HG03280 (cell line): ENCODE measurements at regions not wholly inside any gene's neighbourhood (a gene's known extent, or its start where the extent isn't known, plus 50 kb on each side); places are given as distances from the start of the nearest gene placed in this dataset.
A peak's percentile ranks its signal among the peaks of the same experiment; 100 is the strongest.
"Not testable (repeated sequence)": the region's sequence is repeated elsewhere in the genome, so short reads cannot be mapped to it uniquely, and the experiment has no call there.

ENCODE experiments used
- ATAC-seq: cut with Tn5 transposase; IDR thresholded peaks from one replicate; pipeline ENCODE4 v1.9.1; 2021; ENCODE audit warnings: mild to moderate bottlenecking, moderate library complexity; ENCODE audit not compliant: unreplicated experiment

- not testable (repeated sequence) for ATAC-seq
Measured at GRCh38 chr2:87196720-87197388, 175.2 kb upstream of the PLGLB1 start.

- ATAC-seq = not testable (repeated sequence)
Measured at GRCh38 chr2:87198422-87198821, 176.8 kb upstream of the PLGLB1 start.

- ATAC-seq = not testable (repeated sequence)
Measured at GRCh38 chr2:87199228-87199627, 177.6 kb upstream of the PLGLB1 start.

DNA sequence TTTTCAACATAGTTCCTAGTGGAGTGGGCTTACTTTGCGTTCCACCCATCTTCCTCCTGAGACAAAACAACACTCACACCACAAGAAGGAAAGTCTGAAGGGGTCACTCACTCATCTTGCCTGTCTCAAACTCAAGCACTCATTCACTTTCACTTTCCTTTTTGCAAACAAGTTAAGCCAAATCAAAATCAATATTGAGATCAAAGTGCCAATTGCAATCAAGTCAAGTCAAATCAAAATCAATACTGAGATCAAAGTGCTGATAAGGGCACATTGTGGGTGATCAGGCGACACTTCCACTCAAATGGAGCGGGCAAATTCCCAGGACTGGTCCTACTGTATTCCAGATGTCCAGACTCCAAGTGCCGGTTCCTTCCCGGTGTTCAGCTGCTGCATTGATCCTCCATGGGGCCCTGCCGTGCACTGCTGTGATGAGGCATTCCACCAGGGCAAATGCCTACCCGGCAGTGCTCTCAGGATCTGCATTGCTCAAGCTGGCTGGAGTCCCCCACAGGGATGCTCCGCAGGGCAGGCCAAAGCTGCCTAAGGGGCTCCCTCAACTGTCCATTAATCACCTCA is 183.0 kb upstream of the PLGLB1 start:
- not testable (repeated sequence) for ATAC-seq

- ATAC-seq = not testable (repeated sequence)
Measured at GRCh38 chr2:87212938-87213337, 191.3 kb upstream of the PLGLB1 start.

- not testable (repeated sequence) for ATAC-seq
Measured at GRCh38 chr2:87217005-87217404, 195.4 kb upstream of the PLGLB1 start.

GRCh38 chr2:87217741-87218410 is 196.2 kb upstream of the PLGLB1 start:
- not testable (repeated sequence) for ATAC-seq

- not testable (repeated sequence) for ATAC-seq
Measured at GRCh38 chr2:87220651-87221050, 199.0 kb upstream of the PLGLB1 start.

GRCh38 chr2:87222131-87222530 is 200.5 kb upstream of the PLGLB1 start:
- not testable (repeated sequence) for ATAC-seq

- not testable (repeated sequence) for ATAC-seq
Measured at GRCh38 chr2:87223873-87224272, 202.2 kb upstream of the PLGLB1 start.

- ATAC-seq = peak; percentile 52
Measured at GRCh38 chr2:87229091-87229689, 207.5 kb upstream of the PLGLB1 start.

GRCh38 chr2:87229964-87230363 is 208.3 kb upstream of the PLGLB1 start:
- ATAC-seq = not testable (repeated sequence)

DNA sequence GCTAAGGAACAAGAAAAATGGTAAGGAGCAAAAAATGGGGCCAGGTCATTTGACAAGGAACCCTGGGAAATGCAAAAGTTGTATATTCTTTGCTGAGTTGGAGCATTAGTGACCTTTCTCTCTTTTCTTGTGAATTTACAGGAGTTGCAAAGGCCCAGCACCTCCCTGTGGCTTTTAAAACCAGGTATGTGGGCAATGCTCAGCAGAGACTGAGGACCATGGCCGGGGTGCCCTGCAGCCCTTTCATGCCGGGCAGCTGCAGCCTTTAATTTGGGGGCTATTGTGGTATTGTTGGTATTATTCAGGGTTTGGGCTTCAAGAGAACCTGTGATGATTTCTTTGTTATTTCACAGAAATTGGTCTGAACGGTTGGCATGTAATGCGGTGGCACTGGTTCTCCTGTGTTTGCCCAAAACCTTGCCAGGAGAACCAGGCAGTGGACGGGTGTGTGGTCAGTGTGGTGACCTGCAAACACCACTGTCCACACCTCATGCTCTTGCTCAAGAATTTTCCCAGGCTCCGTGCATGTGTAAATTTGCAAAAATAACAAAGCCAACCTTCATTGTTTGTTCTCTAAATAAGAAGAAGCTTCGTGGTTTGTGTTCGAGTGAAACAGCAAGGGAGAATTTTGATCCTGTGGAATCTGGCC is 213.8 kb upstream of the PLGLB1 start:
- ATAC-seq = not testable (repeated sequence)

DNA sequence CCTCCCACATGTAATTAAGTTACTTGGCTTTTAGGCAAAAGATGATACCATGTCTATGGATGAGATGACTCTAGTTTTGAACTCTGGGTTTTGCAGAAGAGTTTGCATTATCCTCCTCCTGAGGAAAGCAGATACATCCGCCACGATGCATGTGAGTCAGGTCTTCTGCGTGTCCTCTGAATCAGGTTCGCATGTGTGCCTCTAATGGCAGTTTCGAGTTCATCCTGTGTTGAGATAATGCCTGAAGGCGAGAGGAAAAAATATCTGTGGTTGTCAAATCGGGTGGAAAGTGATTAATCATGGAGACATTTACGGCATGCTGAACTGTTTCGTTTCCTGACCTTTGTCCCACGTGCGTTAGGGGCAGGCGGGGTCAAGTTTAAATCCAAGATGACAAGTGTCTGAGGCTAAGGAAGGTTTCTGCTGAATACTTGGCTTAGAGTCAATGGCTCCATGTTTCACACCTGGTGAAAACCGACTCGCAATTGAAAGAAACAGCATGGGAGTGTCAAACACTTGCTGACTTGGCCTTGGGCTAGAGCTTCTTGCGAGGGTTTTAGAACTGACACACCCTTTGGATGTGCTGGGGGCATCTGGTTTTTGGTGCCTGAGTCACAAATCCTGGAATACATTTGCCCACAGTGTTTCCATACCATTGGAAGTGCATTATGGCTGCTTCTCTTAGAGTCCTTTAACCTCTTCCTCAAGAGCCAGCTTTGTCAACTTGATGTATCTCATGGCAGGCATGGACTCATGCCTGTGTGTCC is 216.1 kb upstream of the PLGLB1 start:
- not testable (repeated sequence) for ATAC-seq

DNA sequence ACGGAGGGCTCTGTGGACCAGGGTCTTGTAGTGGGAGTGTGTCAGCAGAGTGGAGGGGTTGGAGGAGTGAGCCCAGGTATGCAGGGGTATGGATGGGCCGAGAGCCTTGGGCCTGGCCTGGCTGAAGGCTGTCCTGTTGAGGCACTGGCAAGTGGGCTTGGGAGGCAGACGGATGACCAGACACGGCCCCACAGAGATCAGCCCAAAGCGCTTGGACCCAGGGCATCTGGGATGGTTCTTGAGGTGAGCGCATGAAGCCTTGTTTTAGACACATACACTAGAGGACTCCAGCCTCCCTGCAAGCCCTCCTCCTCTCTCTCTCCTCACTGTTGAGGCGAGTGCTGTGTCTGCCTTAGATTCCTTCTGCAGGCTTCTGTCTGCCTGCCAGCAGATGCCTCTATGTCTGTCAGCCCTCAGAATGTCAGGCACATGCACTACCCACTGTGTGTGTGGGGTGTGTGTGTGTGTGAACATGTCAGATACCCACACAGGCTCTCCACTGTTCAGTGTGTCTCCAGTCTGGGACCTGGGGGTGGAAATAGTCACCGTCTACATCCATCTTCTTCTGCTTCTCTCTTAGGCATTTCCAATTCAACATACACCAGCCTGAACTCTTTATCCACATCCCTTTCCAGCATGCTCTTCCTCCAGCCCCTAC is 218.0 kb upstream of the PLGLB1 start:
- ATAC-seq = not testable (repeated sequence)

DNA sequence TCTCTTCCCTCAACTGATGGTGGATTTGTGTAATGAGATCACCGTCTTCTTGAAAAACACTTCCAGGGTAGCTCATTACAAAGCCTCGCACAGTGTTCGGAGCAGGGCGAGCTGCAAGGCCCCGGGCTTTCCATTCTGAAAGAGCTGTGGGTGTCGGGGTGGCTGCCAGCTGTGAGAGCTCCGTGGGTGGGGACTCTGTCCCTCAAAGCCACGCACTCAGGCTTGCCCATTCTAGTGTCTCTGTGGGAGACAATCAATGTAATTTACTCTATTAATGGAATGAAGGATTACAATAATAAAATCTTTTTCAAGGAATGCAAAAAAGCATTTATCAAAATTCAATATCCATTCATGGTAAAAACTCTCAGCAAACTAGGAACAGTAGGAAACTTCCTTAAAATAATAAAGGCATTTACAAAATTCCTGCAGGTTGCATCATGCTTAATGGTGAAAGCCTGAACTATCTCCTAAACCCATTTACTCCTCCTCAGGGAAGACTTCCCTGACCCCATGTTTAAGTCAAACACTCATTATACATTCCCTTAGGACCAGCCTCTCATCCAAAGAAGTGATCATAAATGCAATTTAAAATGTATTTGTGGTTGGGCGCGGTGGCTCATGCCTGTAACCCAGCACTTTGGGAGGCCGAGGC is 224.5 kb upstream of the PLGLB1 start:
- not testable (repeated sequence) for ATAC-seq

- ATAC-seq = not testable (repeated sequence)
Measured at GRCh38 chr2:87252046-87252445, 230.4 kb upstream of the PLGLB1 start.

DNA sequence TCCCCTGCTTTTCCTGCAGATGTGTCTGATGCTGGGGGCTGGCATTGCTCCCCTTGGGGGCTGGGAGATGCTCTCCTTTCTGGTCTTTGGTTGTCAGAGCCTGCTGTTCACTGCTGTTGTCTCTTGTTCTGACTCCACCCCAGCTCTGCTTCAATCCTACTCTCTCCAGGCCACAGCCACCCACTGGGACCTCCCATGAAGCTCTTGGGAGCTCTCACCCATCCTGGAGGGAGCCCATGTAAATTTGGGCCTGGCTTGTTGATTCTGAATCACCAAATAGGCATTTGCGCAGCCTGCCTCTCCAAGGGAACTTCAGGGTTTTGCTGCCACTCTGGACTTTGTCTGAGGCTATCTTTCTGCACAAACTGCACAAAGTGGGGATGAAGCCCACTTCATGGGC is 232.9 kb upstream of the PLGLB1 start:
- not testable (repeated sequence) for ATAC-seq

DNA sequence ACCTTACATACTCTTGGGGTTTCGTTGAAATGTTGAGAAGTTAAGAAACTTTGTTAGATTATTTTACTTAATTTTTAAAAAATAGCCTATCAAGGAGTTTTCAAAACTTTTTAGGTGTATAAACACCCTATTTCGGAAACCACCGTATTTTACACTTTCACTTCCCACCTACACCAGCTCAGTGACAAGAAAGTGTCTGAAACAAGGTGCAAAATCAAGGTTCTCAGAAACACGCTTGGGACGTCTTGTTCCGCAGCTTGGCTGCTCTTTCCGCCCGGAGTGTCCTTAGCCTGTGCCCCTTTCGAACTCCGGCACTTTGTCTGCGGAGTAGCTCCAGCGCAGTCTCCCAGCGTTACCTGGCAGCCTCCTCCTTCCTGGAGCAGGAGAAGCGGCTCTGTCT is 233.8 kb upstream of the PLGLB1 start:
- not testable (repeated sequence) for ATAC-seq
